Stomach (tissue), 8 donors: ENCODE measurements at regions not wholly inside any gene's neighbourhood (a gene's known extent, or its start where the extent isn't known, plus 50 kb on each side); places are given as distances from the start of the nearest gene placed in this dataset.

ENCODE experiments used
- DNase-seq, 2 donors: peaks; one replicate each; pipeline versions ENCODE4 v3.0.0 to v3.0.0-alpha.2; 2013 to 2019
- H3K27ac ChIP-seq, 5 donors: fragments of 200-600 bp in 4 of 5; sonication (generic) in 4 of 5; one replicate each; pipeline ENCODE4 v1.5.1; 2013 to 2019; ENCODE audit warnings: mild to moderate bottlenecking in 1 of 5, moderate library complexity in 1 of 5
- H3K27me3 ChIP-seq, 3 donors: fragments of 200-600 bp; sonication (generic); one replicate each; pipeline ENCODE4 v1.5.1; 2017 to 2019; ENCODE audit warnings: mixed run types in 1 of 3
- H3K36me3 ChIP-seq, 4 donors: fragments of 200-600 bp; sonication (generic); 1 replicate in 3 of 4; 2 replicates in 1 of 4; pipeline ENCODE4 v1.5.1; 2016 to 2019
- H3K4me1 ChIP-seq, 4 donors: fragments of 200-600 bp; sonication (generic); one replicate each; pipeline ENCODE4 v1.5.1; 2016 to 2019
- H3K4me3 ChIP-seq, 4 donors: fragments of 200-600 bp; sonication (generic) in 3 of 4; one replicate each; pipeline ENCODE4 v1.5.1; 2016 to 2019; ENCODE audit warnings: mild to moderate bottlenecking in 1 of 4
- H3K9me3 ChIP-seq, 4 donors: fragments of 200-600 bp; sonication (generic); one replicate each; pipeline ENCODE4 v1.5.1; 2016 to 2019
- EP300 ChIP-seq: sonication (generic); formaldehyde crosslinking; IDR thresholded peaks from one replicate; pipeline ENCODE4 v1.6.1; 2017; ENCODE audit warnings: antibody characterized with exemption
- POLR2A ChIP-seq, 4 donors: fragments of 450-650 bp; IDR thresholded peaks; one replicate each; pipeline ENCODE4 v1.6.1; 2016; ENCODE audit warnings: antibody characterized with exemption in 4 of 4, control low read depth in 2 of 4, mild to moderate bottlenecking in 1 of 4, moderate library complexity in 1 of 4
- POLR2AphosphoS5 ChIP-seq, 3 donors: sonication (generic); formaldehyde crosslinking; IDR thresholded peaks; one replicate each; pipeline ENCODE4 v1.6.1; 2016; ENCODE audit warnings: antibody characterized with exemption in 3 of 3
- WGBS, 5 donors: extraction: QIAGEN DNeasy Blood & Tissue Kit in 3 of 5; methylation state at CpG; one replicate each; pipeline versions ENCODE4 v1.1.5 to v1.1.7; 2013 to 2018; 5-methylcytosine and 5-hydroxymethylcytosine counted together
- intact Hi-C: fragments of 100-400 bp; cut with DNase I; formaldehyde crosslinking; loops from one replicate; pipeline ENCODE4 v1.15.1; 2023; ENCODE audit warnings: low total_unique reads
- TF ChIP-seq, protein P1 (sequence below), 7 experiments: fragments of 450-650 bp in 4 of 7; fragments of 200-600 bp in 3 of 7; sonication (generic) in 3 of 7; IDR thresholded peaks; one replicate each; pipeline ENCODE4 v1.5.1; 2016 to 2019; ENCODE audit warnings: antibody characterized with exemption in 7 of 7, control low read depth in 2 of 7, mild to moderate bottlenecking in 1 of 7
- donor health status: healthy with polysubstance abuse.
- donor health status: Bipolar disorder and iron deficiency.
- donor health status: healthy.

DNA sequence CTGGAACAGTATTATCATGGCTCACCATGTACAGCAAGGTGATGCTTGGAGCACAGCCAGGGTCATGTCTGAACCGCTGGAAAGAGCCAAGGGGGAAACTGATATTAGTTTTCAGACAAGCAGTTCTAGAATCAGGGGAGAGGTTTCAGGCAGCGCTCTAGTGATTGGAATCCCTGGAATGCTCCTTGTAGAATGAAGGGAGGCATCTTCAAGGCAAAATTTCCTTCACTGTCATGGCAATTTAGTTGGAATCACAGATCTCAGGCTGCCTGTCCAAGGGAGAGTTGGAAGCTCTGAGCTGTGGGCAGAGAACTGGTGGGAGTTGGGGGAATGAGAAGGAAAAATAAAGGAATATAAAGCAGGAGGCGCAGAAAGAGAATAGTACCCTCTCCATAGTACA is 737.1 kb downstream of the PTPRU start:
- intact Hi-C loops = no loop called here
- DNase-seq = no peak
- H3K27me3 ChIP-seq = peaks cover 0 to 38% (median 0%) of the 10 kb centered on the region in 3 donors
- 43 to 63% (median 55%) methylated on average over 3 of the region's 3 CpGs for WGBS, 5 donors
- H3K9me3 ChIP-seq = peaks cover 0 to 7% (median 0%) of the 10 kb centered on the region in 4 donors
- H3K4me1 ChIP-seq = no peaks in the 10 kb centered on the region
- H3K36me3 ChIP-seq = no peaks in the 10 kb centered on the region
- TF ChIP-seq POLR2AphosphoS5 (IDR thresholded peaks at IDR 0.05) (no peak), POLR2A (IDR thresholded peaks at IDR 0.05) (no peak), EP300 (no peak)
- TF ChIP-seq, protein P1, sequence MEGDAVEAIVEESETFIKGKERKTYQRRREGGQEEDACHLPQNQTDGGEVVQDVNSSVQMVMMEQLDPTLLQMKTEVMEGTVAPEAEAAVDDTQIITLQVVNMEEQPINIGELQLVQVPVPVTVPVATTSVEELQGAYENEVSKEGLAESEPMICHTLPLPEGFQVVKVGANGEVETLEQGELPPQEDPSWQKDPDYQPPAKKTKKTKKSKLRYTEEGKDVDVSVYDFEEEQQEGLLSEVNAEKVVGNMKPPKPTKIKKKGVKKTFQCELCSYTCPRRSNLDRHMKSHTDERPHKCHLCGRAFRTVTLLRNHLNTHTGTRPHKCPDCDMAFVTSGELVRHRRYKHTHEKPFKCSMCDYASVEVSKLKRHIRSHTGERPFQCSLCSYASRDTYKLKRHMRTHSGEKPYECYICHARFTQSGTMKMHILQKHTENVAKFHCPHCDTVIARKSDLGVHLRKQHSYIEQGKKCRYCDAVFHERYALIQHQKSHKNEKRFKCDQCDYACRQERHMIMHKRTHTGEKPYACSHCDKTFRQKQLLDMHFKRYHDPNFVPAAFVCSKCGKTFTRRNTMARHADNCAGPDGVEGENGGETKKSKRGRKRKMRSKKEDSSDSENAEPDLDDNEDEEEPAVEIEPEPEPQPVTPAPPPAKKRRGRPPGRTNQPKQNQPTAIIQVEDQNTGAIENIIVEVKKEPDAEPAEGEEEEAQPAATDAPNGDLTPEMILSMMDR (IDR thresholded peaks at IDR 0.05) = no peak
- no peak overlapping the region for H3K4me3 ChIP-seq
- H3K27ac ChIP-seq = no peak overlapping the region

DNA sequence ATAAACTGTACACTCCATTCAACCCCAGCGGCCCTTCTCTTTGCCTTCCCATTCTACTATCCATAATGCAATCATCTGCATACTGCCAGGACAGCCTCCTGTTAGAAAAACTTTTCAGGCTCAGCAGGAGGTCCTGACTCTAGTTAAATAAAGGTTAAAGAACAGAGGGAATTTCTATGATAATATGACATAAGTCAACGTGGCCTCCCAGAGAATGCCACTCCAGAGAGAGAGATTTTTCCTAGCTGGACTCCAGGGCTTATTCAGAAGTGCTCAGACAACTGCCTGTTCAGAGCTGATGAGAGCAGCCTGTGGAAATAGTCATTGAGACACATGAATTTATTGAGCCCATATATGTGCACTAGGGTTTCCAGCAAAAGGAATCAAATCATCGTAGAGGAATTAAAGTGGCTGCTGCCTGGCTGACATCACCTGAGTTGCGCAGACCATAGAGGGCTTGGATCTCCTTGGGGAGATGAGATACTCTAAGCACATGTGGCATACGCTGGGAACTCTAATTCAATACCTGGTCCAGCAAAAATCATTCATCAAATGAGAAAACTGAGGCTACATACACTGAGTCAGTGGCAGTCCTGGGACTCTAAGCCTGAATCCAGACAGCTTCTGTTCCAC is 736.2 kb downstream of the PTPRU start:
- Histone ChIP-seq H3K9me3 (peaks cover 0 to 7% (median 0%) of the 10 kb centered on the region in 4 donors), H3K27ac (no peak overlapping the region), H3K27me3 (peaks cover 0 to 45% (median 0%) of the 10 kb centered on the region in 3 donors), H3K36me3 (no peaks in the 10 kb centered on the region), H3K4me1 (no peaks in the 10 kb centered on the region), H3K4me3 (no peak overlapping the region)
- intact Hi-C loops = no loop called here
- TF ChIP-seq EP300 (no peak), POLR2A (IDR thresholded peaks at IDR 0.05) (no peak), POLR2AphosphoS5 (IDR thresholded peaks at IDR 0.05) (no peak)
- TF ChIP-seq, protein P1 (IDR thresholded peaks at IDR 0.05) = no peak
- no peak for DNase-seq
- 62 to 69% (median 65%) methylated on average over 5 of the region's 5 CpGs for WGBS, 5 donors

- H3K36me3 ChIP-seq = no peaks in the 10 kb centered on the region
- no peak overlapping the region for H3K4me3 ChIP-seq
- no peak for DNase-seq
- peaks cover 0 to 7% (median 0%) of the 10 kb centered on the region in 4 donors for H3K9me3 ChIP-seq
- no peak overlapping the region for H3K27ac ChIP-seq
- TF ChIP-seq POLR2A (IDR thresholded peaks at IDR 0.05) = no peak
- TF ChIP-seq, protein P1 (IDR thresholded peaks at IDR 0.05) = no peak
- 85 to 96% (median 86%) methylated on average over 2 of the region's 2 CpGs for whole genome bisulfite sequencing, 5 donors
- H3K4me1 ChIP-seq = no peaks in the 10 kb centered on the region
- H3K27me3 ChIP-seq = peaks cover 0 to 47% (median 0%) of the 10 kb centered on the region in 3 donors
- intact Hi-C loops = no loop called here
Measured at GRCh38 chr1:29971703-29972102, 735.4 kb downstream of the PTPRU start.

DNA sequence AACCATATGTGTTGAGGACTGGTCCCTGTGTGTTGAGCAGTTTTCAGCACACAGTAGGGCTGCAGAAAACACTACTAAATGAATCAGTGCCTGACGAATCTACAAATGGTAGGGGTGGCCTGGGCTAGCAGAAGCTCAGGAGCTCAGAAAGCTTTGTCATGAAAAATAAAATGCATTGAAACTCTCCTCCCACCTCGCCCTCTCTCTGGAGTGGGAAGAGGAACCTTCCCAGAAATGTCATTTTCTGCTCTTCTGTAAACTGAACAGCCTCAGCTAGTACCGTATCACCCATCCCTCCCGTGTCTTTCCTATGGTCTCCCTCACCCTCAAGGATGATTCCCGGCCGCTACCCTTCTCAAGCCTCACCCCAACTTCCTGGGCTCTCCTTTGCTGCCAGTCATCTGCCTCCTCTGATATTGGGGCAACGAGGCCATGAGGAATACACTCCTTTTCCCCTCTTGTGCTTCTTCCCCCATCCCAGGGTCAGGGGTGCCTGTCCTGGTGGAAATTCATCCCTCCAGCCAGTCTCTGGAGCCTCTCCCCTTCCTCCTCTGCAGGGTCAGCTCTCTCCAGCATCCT is 734.5 kb downstream of the PTPRU start:
- TF ChIP-seq POLR2A (IDR thresholded peaks at IDR 0.05) = no peak
- TF ChIP-seq EP300 = no peak
- TF ChIP-seq, protein P1 (IDR thresholded peaks at IDR 0.05) = no peak
- no peak for TF ChIP-seq POLR2AphosphoS5 (IDR thresholded peaks at IDR 0.05)
- no peak overlapping the region for H3K27ac ChIP-seq
- H3K4me3 ChIP-seq = no peak overlapping the region
- H3K4me1 ChIP-seq = no peaks in the 10 kb centered on the region
- DNase-seq = no peak
- no peaks in the 10 kb centered on the region for H3K36me3 ChIP-seq
- 62 to 78% (median 67%) methylated on average over 7 of the region's 7 CpGs for WGBS, 5 donors
- peaks cover 0 to 52% (median 0%) of the 10 kb centered on the region in 3 donors for H3K27me3 ChIP-seq
- intact Hi-C loops = no loop called here
- peaks cover 0 to 7% (median 0%) of the 10 kb centered on the region in 4 donors for H3K9me3 ChIP-seq
